ENCODE measurements at regions not wholly inside any gene's neighbourhood (a gene's known extent, or its start where the extent isn't known, plus 50 kb on each side); places are given as distances from the start of the nearest gene placed in this dataset.

- no peak for TF ChIP-seq CTCF (IDR thresholded peaks at IDR 0.05; ENCODE audit: low read depth, low read length, missing input control)
- no peak for TF ChIP-seq MAX (IDR thresholded peaks at IDR 0.05)
- no peak for TF ChIP-seq ATF3 (IDR thresholded peaks at IDR 0.05)
- no peak for TF ChIP-seq FOXA1 (IDR thresholded peaks at IDR 0.05)
- TF ChIP-seq YY1 (IDR thresholded peaks at IDR 0.05) = no peak
Measured at GRCh38 chr1:60872426-60873054, 209.8 kb upstream of the NFIA start.
